OCI-LY3 (cell line): ENCODE measurements at regions not wholly inside any gene's neighbourhood (a gene's known extent, or its start where the extent isn't known, plus 50 kb on each side); places are given as distances from the start of the nearest gene placed in this dataset.

Experiments
- CTCF ChIP-seq: fragments of 200-600, 300-600 bp; sonication (generic); IDR thresholded peaks from 2 replicates; pipeline ENCODE4 v1.5.1; 2014; ENCODE audit warnings: antibody characterized with exemption, low read length, low read depth
- EZH2phosphoT487 ChIP-seq: fragments of 200-600 bp; shearing (Covaris generic); IDR thresholded peaks from 2 replicates; pipeline ENCODE4 v1.6.1; 2018; ENCODE audit warnings: antibody characterized with exemption, mixed run types, low read depth

DNA sequence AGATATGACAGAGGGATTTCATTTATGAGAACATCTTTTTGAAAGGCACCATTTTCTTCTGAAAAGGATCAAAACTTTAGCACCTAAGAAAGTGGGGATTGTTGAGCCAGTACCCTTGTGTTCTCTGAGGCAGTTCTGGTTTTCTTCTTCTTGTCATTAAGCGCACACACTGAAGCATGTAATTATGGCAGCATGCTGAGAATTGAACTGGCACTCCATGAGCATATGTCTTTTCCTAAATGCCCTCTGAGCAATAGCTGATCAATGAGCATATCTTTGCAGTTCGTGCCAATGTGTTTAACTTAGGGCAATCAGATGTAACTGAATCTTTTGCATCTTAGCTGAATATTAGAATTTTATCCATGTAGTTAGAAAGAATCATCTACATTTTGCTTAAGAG lies 53.9 kb upstream of the VGLL3 start:
- TF ChIP-seq CTCF (no peak), EZH2phosphoT487 (no peak)
